HG03060 (cell line): ENCODE measurements at regions not wholly inside any gene's neighbourhood (a gene's known extent, or its start where the extent isn't known, plus 50 kb on each side); places are given as distances from the start of the nearest gene placed in this dataset.
"Not testable (repeated sequence)": the region's sequence is repeated elsewhere in the genome, so short reads cannot be mapped to it uniquely, and the experiment has no call there.

Source experiments
- ATAC-seq: cut with Tn5 transposase; IDR thresholded peaks from one replicate; pipeline ENCODE4 v1.9.1; 2021; ENCODE audit warnings: low read depth, moderate number of reproducible peaks; ENCODE audit not compliant: unreplicated experiment

DNA sequence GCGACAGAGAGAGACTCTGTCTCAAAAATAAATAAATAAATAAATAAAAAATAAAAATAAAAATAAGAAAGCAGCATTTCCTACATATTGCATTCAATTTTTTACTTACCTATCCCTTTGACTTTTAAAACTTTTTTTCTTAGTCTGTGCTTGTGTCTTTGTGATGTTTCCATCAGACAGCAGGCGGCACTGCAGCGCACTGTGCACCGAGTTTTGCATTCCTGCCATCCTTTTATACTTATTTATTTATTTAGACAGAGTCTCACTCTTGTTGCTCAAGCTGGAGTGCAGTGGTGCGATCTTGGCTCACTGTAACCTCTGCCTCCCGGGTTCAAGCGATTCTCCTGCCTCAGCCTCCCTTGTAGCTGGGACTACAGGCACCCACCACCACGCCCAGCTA lies 203.9 kb downstream of the SPATA31A1 start:
- ATAC-seq: not testable (repeated sequence)

DNA sequence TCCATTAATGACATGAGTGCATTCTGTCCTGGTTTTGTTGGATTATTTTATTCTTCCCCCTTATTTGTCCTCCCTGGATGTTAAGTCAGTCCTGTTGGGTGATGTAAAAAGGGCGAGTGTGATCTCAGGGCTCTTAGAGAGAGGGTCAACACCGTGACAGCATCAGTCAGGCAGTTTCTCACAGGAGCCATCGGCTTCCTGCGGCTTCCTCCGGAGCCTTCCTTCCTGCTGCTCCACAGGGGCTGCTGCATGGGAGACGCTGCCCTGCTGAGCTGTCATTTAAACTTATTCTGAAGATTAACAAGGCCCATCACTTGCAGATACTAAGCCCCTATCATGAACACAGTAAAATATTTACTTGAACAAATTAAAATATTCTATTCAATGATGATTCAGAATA lies 211.3 kb downstream of the SPATA31A1 start:
- ATAC-seq: not testable (repeated sequence)

DNA sequence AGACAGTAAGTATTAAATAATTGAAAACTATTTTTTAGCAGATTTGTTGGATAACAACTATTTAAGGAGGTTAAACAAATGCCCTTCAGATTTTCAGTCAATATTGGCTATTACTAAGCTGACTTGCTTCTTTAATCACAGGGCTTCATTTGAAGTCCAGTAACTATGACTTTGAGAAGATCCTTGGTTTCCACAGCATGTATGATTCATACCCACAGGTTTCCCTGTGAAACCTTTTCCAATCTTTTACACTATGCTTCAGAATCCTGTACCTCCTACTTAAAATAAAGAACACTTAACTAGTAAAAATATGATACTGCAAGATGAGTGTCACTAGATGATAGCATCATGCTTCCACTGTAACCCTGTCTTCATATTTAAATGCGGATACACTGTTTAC lies 211.9 kb downstream of the SPATA31A1 start:
- not testable (repeated sequence) for ATAC-seq

DNA sequence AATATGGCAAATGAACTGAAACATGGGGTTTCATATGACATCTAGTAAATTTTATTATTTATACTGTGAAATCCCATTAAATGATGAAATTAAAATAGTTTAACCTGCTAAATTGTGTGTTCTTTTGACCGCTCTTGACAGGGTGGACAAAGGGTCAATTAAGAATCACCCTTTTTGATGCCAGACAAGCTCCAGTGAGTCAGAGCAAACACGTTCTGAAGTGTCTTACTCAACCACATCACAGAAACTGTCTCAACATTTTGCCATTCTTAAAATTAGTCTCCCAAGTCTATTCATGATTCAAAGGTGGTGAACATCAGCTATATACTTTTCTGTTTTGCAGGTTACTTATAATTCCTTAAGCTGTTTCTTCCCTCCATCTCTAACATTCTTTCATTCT lies 213.4 kb downstream of the SPATA31A1 start:
- not testable (repeated sequence) for ATAC-seq

DNA sequence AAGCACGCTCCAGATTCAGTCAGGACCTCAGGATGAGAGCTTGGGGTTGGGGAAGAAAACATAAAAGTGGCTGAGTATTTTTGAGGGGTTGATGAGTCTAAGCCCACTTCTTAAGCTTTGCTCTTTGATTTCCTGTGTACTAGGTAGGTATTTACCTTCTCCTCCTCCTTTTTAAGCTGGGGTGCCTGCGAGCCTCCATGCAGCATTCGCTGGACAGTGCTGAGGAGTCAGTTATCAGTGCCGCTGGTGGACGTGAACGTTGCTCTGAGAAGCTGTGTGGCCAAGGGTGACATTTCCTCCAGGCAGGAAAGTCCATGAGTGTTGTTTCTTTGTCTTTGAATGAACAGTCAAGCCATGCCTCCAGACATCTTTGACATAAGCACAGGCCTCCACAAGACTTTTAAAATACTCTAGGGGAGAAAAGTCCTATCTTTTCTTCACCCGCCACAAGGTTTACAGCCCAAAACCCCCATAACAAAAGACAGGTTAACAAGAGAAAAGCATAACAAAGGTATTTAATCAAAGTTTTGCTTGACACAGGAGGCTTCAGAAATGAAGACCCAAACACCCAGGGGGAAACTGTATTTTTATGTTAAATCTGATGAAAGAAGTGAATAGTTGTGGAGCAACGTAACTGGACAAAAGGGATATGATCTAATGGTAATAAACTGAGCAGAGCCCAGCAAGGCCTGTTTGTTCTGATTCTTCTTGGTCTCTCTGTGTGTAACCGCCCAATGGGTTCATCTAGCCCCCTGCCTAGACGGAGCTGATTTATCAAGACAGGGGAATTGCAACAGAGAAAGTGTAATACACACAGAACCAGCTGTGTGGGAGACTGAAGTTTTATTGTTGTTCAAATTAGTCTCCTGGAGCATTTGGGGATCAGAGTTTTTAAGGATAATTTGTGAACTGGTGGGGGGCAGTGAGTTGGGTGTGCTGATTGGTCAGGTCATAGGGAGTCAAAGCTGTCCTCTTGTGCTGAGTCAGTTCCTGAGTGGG lies 217.9 kb downstream of the SPATA31A1 start:
- ATAC-seq: not testable (repeated sequence)

DNA sequence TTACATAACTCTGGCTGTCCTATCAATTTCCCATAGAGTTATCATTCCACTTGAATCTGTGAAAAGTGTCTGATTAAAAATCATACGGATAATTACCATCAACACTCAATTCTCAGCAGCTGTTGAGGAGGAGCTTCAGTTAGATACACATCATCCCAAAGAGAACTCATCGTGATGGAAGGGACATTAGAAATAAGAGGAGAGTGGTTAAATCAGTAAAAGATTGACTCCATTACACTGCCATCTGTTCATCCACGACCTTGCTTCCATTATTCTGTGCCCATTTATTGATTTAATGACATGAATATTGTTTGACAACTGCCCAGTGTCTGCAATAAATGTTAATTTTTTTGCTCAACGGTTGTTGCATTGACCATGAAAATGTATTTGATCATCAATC lies 223.5 kb downstream of the SPATA31A1 start:
- ATAC-seq: not testable (repeated sequence)

DNA sequence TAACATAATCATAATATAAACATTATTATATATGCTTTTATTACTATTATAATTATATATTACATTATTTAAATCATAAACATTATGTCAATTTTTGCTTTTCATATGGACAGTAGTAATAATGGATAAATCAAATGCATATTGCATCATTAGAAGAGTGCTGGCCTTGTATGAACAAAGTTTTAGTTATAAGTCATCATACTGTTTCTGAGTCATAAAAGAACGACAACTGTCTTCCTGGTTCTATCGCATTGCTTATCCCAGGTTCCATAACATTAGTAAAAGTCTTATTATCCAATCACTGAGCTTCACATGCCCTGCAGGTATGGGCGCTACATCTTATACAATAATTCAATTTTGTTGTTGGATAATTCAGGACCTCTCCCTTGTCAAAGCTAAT lies 225.8 kb downstream of the SPATA31A1 start:
- ATAC-seq: not testable (repeated sequence)

DNA sequence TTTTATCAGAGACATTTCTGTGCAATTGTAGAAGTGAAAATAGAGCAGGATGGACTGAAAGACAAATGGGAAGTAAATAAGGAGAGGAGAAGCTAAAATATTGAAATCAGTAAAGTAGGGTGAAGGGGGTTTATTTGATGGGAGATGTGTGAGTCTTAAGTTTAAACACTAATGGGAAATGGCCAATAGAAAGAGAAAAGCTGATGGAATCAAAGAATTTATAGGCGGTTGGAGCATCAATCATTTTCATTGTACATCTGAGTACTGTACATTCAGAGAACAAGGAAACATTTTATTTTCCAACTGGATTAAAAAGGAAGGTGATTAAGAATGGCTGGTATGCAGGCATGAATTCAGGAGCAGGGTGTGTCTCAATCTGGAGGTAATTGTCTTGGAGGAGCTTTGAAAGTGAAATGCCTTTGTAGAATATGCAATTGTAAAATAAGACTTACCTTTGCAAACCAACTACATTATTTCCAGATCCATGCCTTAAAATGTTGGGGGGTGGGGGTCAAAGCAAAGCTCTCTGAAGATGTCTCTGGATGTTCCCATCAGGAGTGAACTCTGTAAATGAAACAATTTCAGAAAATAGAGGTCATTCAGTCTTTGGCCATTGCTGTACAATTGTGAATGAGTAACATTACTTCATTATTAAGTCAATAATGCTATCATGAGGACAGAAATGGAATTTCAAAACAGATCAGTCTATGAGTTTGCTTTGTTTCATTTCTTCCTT lies 227.4 kb downstream of the SPATA31A1 start:
- not testable (repeated sequence) for ATAC-seq

DNA sequence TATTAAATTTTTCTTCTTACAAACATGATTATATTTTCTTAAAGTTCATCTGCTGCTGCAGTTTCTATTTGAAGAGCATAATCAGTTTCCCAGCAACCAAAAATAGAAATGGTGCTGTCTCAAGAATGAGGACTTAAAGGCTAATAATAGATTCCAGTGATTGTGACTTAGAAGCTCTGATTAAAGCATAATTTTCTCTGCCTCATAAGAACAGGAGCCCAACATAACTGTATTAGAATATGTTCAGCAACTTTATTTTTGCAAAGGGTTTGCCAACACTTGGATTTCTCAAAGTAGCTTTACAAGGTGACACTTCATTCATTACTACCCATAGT lies 227.9 kb downstream of the SPATA31A1 start:
- ATAC-seq: not testable (repeated sequence)

DNA sequence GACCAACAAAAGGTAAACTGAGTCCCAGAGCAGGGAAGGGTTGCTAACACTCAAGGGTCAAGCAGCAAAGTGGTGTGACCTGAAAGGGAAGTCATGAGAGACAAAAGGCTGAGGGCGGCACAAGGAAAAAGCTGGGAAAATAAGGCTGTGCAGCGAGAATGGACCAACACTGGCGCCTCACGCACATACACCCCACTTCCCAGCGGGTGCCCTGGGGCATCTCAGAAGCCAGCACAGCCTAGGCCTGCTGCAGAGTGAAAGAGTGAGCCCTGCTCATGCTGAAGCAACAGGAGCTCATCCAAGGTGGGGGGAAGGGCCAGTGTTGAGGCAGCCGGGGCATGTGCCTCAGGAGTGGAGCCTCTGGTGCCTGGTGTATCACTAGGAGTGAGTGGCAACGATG lies 229.8 kb downstream of the SPATA31A1 start:
- not testable (repeated sequence) for ATAC-seq

DNA sequence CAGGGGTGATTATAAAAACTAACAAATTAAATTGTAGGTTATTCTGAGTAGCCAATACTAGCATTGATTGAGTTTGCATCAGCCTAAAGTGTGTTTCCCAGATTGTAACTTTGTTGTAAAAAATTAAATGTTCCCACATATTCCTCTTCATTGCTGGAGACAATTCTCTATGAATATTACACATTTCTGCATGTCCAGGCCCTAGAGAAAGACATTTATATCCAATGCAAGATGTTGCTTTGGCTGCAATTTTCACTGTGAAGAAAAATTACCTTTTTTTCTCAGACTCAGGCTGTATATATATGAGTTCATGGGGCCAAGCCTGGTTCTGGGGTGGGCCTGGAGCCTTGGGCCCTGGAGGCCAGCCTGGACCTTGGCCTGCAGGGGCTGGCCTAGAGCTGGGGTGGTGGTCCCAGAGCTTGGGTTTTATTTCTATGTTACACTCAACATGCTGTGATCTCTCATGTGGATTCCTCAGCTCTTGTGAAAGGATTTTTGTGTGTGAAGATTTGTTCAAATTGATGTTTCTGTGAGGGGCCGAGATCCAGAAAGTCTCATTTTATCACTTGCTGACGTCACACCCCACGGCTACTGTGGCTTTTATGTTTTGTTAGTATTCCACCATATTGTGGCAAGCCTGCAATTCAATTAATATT lies 232.5 kb downstream of the SPATA31A1 start:
- no peak for ATAC-seq

DNA sequence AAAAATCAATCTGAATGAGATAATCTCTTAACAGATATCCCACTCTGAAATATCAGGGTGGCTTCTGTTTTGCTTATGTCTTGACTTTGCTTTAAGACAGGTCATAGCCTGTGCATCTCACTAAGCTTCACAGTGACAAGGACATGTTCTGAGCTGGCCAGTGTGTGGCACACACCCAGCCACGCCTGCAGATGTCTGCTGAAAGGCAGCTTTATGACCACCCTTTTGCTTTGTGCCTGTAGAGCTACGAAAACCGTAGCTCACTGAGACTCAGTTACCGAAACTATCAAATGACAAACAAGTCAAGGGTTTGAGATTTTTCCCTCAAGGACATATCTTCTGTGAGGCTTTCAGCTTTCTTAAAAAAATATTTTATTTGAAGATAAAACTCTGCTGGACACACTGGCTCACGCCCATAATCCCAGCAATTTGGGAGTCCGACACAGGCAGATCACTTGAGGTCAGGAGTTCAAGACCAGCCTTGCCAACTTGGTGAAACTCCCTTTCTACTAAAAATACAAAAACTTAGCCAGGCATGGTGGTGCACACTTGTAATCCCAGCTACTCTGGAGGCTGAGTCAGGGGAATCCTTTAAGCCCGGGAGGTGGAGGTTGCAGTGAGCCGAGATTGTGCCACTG lies 233.2 kb downstream of the SPATA31A1 start:
- no peak for ATAC-seq

DNA sequence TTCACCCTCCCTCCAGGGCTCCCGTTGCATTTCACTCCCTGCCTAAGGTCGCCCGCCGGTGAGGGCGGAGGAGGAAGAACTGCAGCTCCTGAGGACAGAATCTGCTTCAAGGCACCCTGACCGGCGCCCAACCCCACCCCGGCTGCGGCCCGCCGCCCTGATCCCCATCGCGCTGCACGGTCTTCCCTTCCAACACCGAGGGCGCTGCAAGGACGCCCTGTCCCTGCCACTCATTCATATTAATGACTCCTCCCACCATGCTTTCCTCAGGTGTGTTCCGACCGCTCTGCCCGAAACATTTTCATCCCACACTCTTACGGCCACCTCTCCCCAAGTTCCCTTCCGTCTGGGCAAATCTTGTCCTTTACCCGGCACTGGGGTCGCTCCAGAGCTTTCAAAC lies 248.6 kb downstream of the SPATA31A1 start:
- not testable (repeated sequence) for ATAC-seq

DNA sequence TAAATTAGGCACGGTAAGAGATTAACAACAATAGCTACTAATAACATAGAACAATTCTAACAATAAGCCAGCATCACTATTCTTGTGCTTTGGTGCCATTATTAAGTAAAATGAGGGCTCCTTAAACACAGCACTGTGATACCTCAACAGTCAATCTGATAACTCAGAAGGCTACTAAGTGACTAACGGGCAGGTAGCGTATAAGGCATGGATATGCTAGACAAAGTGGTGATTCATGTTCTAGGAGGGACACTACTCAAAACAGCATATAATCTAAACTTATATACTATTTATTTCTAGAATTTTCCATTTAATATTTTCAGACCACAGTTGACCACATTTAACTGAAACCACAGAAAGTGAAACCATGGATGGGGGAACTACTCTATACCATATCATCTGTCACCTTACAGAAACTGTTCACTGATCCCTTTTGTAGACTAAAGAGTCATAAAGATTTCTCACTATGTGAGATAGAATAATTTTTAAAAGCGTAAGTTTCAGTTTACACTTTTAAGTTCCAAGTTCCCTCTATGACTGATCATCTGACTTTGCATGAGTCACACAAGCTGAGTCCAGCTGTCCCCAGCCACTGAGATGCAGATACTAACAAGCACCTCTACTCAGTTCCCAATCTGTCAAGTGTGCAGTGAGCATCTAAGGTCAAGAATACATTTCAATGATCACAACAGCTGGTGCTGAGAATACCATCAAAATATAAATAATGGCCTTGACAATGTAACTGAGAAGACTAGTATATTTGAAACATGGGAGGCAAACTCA lies 256.2 kb downstream of the SPATA31A1 start:
- peak; percentile 97 for ATAC-seq

DNA sequence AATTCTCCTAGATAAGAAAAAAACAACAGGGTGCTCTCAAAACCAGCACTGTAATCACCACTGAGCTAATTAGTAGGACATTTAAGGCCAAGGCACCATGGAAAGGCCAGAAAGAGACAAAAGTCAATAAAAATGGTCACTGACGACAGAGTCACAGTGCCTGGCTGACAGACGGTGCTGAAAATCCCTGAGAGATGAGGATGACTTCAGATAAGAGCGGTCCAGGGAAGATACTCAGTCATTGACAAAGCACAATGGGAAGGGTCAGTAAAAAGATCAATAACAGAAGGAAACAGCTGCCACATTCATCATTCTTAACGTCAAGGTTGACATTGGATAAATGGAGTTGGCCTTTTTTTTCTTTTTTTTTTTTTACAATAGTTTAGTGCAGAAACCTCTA lies 261.0 kb downstream of the SPATA31A1 start:
- not testable (repeated sequence) for ATAC-seq

DNA sequence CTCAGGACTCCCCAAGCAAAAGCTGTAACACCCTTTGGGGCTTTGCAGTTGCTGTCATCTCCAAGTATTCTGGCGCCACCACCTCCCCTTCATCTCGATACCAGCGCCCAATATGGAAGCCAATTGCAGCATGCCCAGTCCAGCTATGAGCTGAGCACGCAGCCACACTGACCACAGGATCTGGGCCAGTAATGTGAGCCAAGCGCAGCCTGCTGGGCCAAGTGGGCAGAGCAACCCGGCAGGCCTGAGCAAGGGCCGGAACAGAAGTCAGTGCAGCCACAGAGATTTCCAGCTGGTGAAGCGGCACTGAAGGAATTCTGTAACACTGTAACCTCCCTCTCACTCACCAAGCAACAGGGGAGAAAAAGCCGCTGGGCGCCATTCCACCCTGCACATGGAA lies 268.6 kb downstream of the SPATA31A1 start:
- ATAC-seq: not testable (repeated sequence)

DNA sequence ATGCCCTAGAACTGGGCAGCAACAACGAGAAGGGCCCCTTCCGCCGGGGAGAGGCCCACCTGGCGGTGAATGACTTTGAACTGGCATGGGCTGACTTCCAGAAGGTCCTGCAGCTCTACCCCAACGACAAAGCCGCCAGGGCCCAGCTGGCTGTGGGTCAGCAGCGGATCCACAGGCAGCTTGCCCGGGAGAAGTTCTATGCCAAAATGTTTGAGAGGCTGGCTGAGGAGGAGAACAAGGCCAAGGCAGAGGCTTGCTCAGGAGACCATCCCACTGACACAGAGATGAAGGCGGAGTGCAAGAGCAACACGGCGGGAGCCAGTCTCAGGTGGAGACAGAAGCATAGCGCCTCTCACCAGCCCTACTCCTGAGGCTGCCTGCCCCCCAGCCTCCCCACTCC lies 276.6 kb downstream of the SPATA31A1 start:
- ATAC-seq: not testable (repeated sequence)

DNA sequence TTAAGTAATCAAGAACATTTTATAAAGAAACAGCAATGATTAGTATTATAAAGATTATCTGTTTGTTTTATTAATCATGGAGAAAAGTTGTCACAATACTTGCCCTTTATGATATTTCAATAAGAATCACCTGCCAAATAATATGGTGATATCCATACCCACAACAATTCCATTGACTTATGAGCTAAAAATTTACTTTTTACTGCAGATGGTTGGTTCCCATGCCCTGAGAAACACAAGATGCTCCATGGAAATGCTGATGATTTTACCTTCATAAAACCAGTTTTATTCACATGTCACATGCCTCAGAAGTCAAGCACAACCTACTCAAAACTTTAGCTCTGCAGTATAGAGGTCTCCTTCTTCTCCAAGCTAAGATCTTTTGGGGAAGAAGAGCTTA lies 293.6 kb downstream of the SPATA31A1 start:
- ATAC-seq: not testable (repeated sequence)

DNA sequence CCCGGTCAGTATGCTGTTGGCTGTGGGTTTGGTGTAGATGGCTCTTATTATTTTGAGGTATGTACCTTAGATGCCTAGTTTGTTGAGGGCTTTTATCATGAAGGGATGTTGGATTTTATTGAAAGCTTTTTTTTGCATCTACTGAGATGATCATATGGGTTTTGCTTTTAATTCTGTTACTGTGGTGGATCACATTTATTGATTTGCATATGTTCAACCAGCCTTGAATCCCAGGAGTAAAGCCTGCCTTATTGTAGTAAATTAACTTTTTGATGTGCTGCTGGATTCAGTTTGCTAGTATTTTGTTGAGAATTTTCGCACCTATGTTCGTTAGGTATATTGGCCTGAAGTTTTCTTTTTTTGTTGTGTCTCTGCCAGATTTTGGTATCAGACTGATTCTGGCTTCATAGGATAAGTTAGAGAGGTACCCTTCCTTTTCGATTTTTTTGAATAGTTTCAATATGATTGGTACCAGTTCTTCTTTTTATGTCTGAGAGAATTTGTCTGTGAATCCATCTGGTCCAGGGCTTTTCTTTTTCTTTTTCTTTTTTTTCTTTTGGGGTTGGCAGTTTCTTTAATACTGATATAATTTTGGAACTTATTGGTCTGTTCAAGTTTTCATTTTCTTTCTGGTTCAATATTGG lies 301.6 kb downstream of the SPATA31A1 start:
- ATAC-seq: peak; percentile 65
